PC-9 (cell line): ENCODE measurements at regions not wholly inside any gene's neighbourhood (a gene's known extent, or its start where the extent isn't known, plus 50 kb on each side); places are given as distances from the start of the nearest gene placed in this dataset.

ENCODE experiments used
- BruUV-seq: library from RNA; stranded (reverse); fragments of 400-500 nt; replicated peaks from 2 replicates; lab custom pipeline; 2021; lab: Mats Ljungman, UMichigan
- CTCF ChIA-PET: fragments of 300-600 bp; sonication (Branson Sonifier 250); formaldehyde crosslinking; loops from one replicate; lab custom pipeline; 2022; ENCODE audit warnings: antibody characterized with exemption; lab: Charles Lee
- POLR2A ChIA-PET: fragments of 300-600 bp; sonication (Branson Sonifier 250); formaldehyde crosslinking; loops from one replicate; lab custom pipeline; 2022; ENCODE audit warnings: antibody characterized with exemption; ENCODE audit not compliant: unreplicated experiment; lab: Charles Lee
- DNase-seq, 2 experiments: peaks; one replicate each; pipeline versions ENCODE4 v3.0.0 to v3.0.0-alpha.2; 2015 to 2022; ENCODE audit warnings: mixed read lengths in 1 of 2
- H2AFZ ChIP-seq: fragments of 200-600 bp; sonication (generic); 2 replicates; pipeline ENCODE4 v1.8.1; 2017; ENCODE audit warnings: antibody characterized with exemption
- H3F3A ChIP-seq: fragments of 200-600 bp; sonication (generic); 2 replicates; pipeline ENCODE4 v1.8.1; 2017; ENCODE audit warnings: antibody characterized with exemption, mild to moderate bottlenecking, low read depth; ENCODE audit not compliant: insufficient read depth
- H3K27ac ChIP-seq: fragments of 200-600 bp; sonication (generic); 2 replicates; pipeline ENCODE4 v1.6.1; 2016; ENCODE audit warnings: mixed run types
- H3K27me3 ChIP-seq: fragments of 200-600 bp; sonication (generic); 2 replicates; pipeline ENCODE4 v1.6.1; 2016; ENCODE audit warnings: low read depth, mixed run types; ENCODE audit not compliant: insufficient read depth
- H3K36me3 ChIP-seq: fragments of 200-600 bp; sonication (generic); 2 replicates; pipeline ENCODE4 v1.6.1; 2016; ENCODE audit warnings: low read depth, mixed run types
- H3K4me1 ChIP-seq: fragments of 200-600 bp; sonication (generic); replicated peaks from 2 replicates; pipeline ENCODE4 v1.6.1; 2016; ENCODE audit warnings: mixed run types; ENCODE audit not compliant: insufficient read depth
- H3K4me2 ChIP-seq: fragments of 200-600 bp; sonication (generic); 2 replicates; pipeline ENCODE4 v1.6.1; 2017; ENCODE audit warnings: mixed run types
- H3K4me3 ChIP-seq: fragments of 200-600 bp; sonication (generic); 2 replicates; pipeline ENCODE4 v1.6.1; 2016; ENCODE audit warnings: mixed run types
- H3K79me2 ChIP-seq: fragments of 200-600 bp; sonication (generic); 2 replicates; pipeline ENCODE4 v1.6.1; 2017; ENCODE audit warnings: low read depth, mixed run types
- H3K9me2 ChIP-seq: fragments of 200-600 bp; sonication (generic); 2 replicates; pipeline ENCODE4 v1.8.1; 2017; ENCODE audit warnings: mild to moderate bottlenecking; ENCODE audit not compliant: insufficient read depth
- H3K9me3 ChIP-seq: fragments of 200-600 bp; sonication (generic); 2 replicates; pipeline ENCODE4 v1.8.1; 2016; ENCODE audit warnings: low read depth; ENCODE audit not compliant: insufficient read depth
- H4K20me1 ChIP-seq: fragments of 200-600 bp; sonication (generic); 2 replicates; pipeline ENCODE4 v1.8.1; 2017; ENCODE audit not compliant: insufficient read depth
- EZH2 ChIP-seq: fragments of 200-600 bp; sonication (generic); IDR thresholded peaks from 2 replicates; pipeline ENCODE4 v1.8.0; 2017; ENCODE audit warnings: antibody characterized with exemption, low read depth
- intact Hi-C: fragments of 100-400 bp; cut with micrococcal nuclease; formaldehyde crosslinking; loops from one replicate; pipeline ENCODE4 v1.10.0; 2022; ENCODE audit not compliant: unreplicated experiment
- TF ChIP-seq, protein P1 (sequence below): fragments of 200-600 bp; sonication (generic); conservative IDR thresholded peaks from 2 replicates; pipeline ENCODE4 v1.6.1; 2017; ENCODE audit warnings: mixed run types, antibody characterized with exemption, mild to moderate bottlenecking, moderate library complexity

DNA sequence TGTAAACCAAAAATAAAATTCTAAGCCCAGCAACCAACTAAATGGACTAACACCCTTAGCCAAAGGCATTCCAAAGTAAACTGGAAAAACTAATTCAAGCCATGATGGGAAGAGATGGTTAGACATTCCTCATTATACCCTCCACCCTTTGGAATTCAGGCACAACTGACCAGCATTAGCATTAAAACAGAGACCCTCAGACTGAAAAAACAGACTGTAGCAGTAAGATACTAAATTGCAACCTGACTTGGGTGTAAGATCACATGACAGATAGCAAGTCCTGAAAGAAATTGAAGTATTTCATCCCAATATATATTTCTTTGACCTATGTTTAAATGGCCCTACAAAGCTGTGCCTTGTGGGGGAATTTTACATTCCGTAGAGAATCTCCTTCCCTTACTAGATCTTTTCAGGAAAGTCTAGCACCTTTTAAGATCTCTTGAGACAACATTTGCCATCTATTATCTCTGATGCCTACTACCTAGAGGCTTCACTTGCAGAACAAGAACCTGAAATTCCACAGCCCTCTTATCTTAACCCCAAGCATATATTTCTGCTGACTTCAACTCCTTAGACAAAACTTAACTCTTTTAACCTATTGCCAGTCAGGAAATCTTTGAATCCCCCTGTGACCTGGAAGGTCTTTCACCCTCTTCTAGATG is 750.2 kb upstream of the IGFBP3 start:
- Histone ChIP-seq H3F3A (no peaks in the 10 kb centered on the region), H3K4me3 (no peak overlapping the region), H3K9me2 (no peaks in the 10 kb centered on the region), H2AFZ (no peak overlapping the region), H3K4me1 (no peaks in the 10 kb centered on the region), H4K20me1 (no peaks in the 10 kb centered on the region), H3K79me2 (no peaks in the 10 kb centered on the region), H3K9me3 (no peaks in the 10 kb centered on the region), H3K4me2 (no peak overlapping the region), H3K27me3 (no peaks in the 10 kb centered on the region), H3K36me3 (no peaks in the 10 kb centered on the region), H3K27ac (no peak overlapping the region)
- intact Hi-C loops, result no loop called here
- BruUV-seq, result no TSS peak
- TF ChIP-seq, protein P1, sequence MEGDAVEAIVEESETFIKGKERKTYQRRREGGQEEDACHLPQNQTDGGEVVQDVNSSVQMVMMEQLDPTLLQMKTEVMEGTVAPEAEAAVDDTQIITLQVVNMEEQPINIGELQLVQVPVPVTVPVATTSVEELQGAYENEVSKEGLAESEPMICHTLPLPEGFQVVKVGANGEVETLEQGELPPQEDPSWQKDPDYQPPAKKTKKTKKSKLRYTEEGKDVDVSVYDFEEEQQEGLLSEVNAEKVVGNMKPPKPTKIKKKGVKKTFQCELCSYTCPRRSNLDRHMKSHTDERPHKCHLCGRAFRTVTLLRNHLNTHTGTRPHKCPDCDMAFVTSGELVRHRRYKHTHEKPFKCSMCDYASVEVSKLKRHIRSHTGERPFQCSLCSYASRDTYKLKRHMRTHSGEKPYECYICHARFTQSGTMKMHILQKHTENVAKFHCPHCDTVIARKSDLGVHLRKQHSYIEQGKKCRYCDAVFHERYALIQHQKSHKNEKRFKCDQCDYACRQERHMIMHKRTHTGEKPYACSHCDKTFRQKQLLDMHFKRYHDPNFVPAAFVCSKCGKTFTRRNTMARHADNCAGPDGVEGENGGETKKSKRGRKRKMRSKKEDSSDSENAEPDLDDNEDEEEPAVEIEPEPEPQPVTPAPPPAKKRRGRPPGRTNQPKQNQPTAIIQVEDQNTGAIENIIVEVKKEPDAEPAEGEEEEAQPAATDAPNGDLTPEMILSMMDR, result no peak
- TF ChIP-seq EZH2, result no peak
- CTCF ChIA-PET, result no interaction called here
- POLR2A ChIA-PET, result no interaction called here
- no peak for DNase-seq

GRCh38 chr7:46669028-46669427 is 748.0 kb upstream of the IGFBP3 start:
- Histone ChIP-seq H3K79me2 (no peaks in the 10 kb centered on the region), H3K27ac (no peak overlapping the region), H4K20me1 (no peaks in the 10 kb centered on the region), H3K9me3 (no peaks in the 10 kb centered on the region), H3K27me3 (no peaks in the 10 kb centered on the region), H3K9me2 (no peaks in the 10 kb centered on the region), H3F3A (no peaks in the 10 kb centered on the region), H3K4me1 (no peaks in the 10 kb centered on the region), H3K36me3 (no peaks in the 10 kb centered on the region), H3K4me3 (no peak overlapping the region), H2AFZ (no peak overlapping the region), H3K4me2 (no peak overlapping the region)
- intact Hi-C loops, result no loop called here
- no peak for DNase-seq
- ChIA-PET POLR2A (no interaction called here), CTCF (interaction anchor here (0.6 kb wide), 1 partner anchor 109 kb away, joined by 8 read pairs; no protein-coding TSS in a partner anchor)
- BruUV-seq, result no TSS peak
- TF ChIP-seq, protein P1, result no peak
- TF ChIP-seq EZH2, result no peak

DNA sequence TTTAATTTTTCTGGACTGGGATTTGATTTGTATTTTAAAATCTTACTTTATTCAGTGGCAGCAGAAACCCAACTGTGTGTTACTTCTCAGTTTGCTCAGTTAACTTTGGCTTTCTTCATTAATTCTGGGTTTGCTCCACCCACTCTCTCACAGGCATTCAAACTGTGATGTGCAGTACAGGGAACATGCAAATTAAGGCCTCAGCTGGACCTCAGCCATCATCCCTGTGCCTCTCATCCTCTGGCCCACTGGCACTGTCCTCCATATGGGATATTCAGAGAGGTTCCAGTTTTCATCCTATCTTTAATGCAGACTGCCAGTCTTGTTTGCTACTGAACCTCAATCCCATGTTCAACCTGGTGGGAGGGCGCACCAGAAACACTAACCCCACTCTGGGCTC is 743.4 kb upstream of the IGFBP3 start:
- H3K79me2 ChIP-seq, result no peaks in the 10 kb centered on the region
- H3K9me2 ChIP-seq, result no peaks in the 10 kb centered on the region
- H3K9me3 ChIP-seq, result peaks cover 3% of the 10 kb centered on the region; the same call in 1 of the 2 replicates
- H4K20me1 ChIP-seq, result no peaks in the 10 kb centered on the region
- intact Hi-C loops, result no loop called here
- H3K4me2 ChIP-seq, result no peak overlapping the region
- no peak overlapping the region for H3K4me3 ChIP-seq
- no TSS peak for BruUV-seq
- H3K27me3 ChIP-seq, result no peaks in the 10 kb centered on the region
- H3K36me3 ChIP-seq, result no peaks in the 10 kb centered on the region
- no peaks in the 10 kb centered on the region for H3F3A ChIP-seq
- TF ChIP-seq, protein P1, result no peak
- no peak for TF ChIP-seq EZH2
- CTCF ChIA-PET, result no interaction called here
- POLR2A ChIA-PET, result no interaction called here
- no peak for DNase-seq
- no peaks in the 10 kb centered on the region for H3K4me1 ChIP-seq
- H2AFZ ChIP-seq, result no peak overlapping the region
- H3K27ac ChIP-seq, result no peak overlapping the region
